Astrocyte (in vitro differentiated cells and primary cell): ENCODE measurements at regions not wholly inside any gene's neighbourhood (a gene's known extent, or its start where the extent isn't known, plus 50 kb on each side); places are given as distances from the start of the nearest gene placed in this dataset.

ENCODE experiments used
- CTCF ChIP-seq: IDR thresholded peaks from 2 replicates; pipeline ENCODE4 v1.5.1; 2011; ENCODE audit warnings: low read depth, mild to moderate bottlenecking, inconsistent platforms, low read length, moderate library complexity; ENCODE audit not compliant: insufficient read depth
- EZH2 ChIP-seq: IDR thresholded peaks from 2 replicates; pipeline ENCODE4 v1.6.1; 2012; ENCODE audit warnings: mild to moderate bottlenecking, low read length, inconsistent platforms; ENCODE audit not compliant: insufficient read depth

DNA sequence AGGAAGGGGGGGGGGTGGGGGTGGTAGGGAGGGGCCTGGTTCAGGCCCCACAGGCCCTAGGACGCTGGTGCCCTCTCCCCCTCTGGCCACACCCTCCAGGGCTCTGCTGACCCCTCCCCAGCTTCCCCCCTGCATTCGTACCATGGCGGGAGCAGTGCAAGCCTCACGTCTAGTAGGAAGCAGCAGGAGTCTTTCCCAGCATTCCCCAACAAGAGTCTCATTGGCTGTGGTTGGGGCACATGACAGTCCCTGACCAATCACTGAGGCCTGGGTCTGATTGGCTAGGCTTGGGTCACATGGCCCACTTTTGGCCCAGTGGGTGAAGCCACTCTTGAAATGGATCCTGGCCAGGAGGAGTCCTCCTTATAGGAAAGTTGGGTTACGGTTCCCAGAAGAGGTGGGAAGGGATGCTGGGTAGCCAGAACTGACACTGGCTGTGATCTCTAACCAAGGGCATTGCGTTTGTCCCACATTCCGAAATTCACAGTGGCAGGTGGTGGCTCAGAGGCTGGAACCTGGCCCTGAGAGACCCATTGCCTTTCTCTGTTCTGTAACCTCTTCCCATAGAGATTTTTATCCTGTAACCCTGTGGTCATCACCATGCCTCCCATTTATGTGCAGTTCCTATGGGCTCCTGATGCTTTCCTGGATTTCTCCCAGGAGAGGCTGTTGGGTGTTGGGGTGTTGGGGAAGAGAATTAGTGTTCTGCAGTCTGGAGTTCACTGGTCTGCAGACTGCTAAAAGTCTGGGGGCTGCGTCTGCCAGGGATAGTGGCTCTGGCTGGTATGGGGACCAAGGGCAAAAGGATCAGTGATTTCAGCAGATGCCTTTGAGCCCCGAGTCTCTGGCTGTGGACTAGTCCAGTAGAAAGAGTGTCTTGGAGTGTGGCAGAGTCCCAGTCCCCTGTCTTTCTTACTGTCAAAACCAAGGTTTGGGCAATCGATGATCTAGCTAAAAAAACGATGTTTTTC, 58.9 kb upstream of the MYEOV start:
- TF ChIP-seq CTCF: no peak
- no peak for TF ChIP-seq EZH2
